Ovary (tissue), 3 donors: ENCODE measurements at regions not wholly inside any gene's neighbourhood (a gene's known extent, or its start where the extent isn't known, plus 50 kb on each side); places are given as distances from the start of the nearest gene placed in this dataset.

Experiments used
- POLR2A ChIP-seq: fragments of 450-650 bp; IDR thresholded peaks from one replicate; pipeline ENCODE4 v1.6.1; 2017; ENCODE audit warnings: antibody characterized with exemption, mild to moderate bottlenecking, moderate library complexity
- TF ChIP-seq, protein P1 (sequence below), 3 donors: fragments of 450-650 bp in 2 of 3; fragments of 200-600 bp in 1 of 3; IDR thresholded peaks; one replicate each; pipeline versions ENCODE4 v1.5.1 to v1.8.0; 2016 to 2022; ENCODE audit warnings: antibody characterized with exemption in 3 of 3, mild to moderate bottlenecking in 1 of 3
- donor health status: DM: no; HTN: no; CAD: no.

DNA sequence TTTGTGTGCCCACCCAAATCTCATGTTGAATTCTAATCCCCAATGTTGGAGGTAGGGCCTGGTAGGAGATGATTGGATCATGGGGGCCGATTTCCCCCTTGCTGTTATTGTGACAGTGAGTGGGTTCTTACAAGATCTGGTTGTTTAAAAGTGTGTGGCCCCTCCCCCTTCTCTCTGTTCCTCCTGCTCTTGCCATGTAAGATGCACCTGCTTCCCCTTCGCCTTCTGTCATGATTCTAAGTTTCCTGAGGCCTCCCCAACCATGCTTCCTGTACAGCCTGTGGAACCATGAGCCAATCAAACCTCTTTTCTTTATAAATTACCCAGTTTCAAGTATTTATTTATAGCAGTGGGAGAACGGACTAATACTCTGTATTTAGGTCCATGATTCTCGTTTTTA lies 588.1 kb downstream of the DCDC2C start:
- TF ChIP-seq, protein P1, sequence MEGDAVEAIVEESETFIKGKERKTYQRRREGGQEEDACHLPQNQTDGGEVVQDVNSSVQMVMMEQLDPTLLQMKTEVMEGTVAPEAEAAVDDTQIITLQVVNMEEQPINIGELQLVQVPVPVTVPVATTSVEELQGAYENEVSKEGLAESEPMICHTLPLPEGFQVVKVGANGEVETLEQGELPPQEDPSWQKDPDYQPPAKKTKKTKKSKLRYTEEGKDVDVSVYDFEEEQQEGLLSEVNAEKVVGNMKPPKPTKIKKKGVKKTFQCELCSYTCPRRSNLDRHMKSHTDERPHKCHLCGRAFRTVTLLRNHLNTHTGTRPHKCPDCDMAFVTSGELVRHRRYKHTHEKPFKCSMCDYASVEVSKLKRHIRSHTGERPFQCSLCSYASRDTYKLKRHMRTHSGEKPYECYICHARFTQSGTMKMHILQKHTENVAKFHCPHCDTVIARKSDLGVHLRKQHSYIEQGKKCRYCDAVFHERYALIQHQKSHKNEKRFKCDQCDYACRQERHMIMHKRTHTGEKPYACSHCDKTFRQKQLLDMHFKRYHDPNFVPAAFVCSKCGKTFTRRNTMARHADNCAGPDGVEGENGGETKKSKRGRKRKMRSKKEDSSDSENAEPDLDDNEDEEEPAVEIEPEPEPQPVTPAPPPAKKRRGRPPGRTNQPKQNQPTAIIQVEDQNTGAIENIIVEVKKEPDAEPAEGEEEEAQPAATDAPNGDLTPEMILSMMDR (IDR thresholded peaks at IDR 0.05) = no peak
- TF ChIP-seq POLR2A = no peak
